ENCODE measurements at regions not wholly inside any gene's neighbourhood (a gene's known extent, or its start where the extent isn't known, plus 50 kb on each side); places are given as distances from the start of the nearest gene placed in this dataset.

GRCh38 chr5:124289130-124289529, 457.3 kb downstream of the ZNF608 start:
- TF ChIP-seq CTCF (IDR thresholded peaks at IDR 0.05) (no peak), POLR2A (IDR thresholded peaks at IDR 0.05) (no peak)

All from uterus (tissue), 2 donors.